Stomach (tissue), 4 donors: ENCODE measurements at regions not wholly inside any gene's neighbourhood (a gene's known extent, or its start where the extent isn't known, plus 50 kb on each side); places are given as distances from the start of the nearest gene placed in this dataset.

Experiments
- CTCF ChIP-seq, 7 experiments: fragments of 450-650 bp in 4 of 7; fragments of 200-600 bp in 3 of 7; sonication (generic) in 3 of 7; IDR thresholded peaks; one replicate each; pipeline ENCODE4 v1.5.1; 2016 to 2019; ENCODE audit warnings: antibody characterized with exemption in 7 of 7, control low read depth in 2 of 7, mild to moderate bottlenecking in 1 of 7
- POLR2A ChIP-seq, 4 donors: fragments of 450-650 bp; IDR thresholded peaks; one replicate each; pipeline ENCODE4 v1.6.1; 2016; ENCODE audit warnings: antibody characterized with exemption in 4 of 4, control low read depth in 2 of 4, mild to moderate bottlenecking in 1 of 4, moderate library complexity in 1 of 4

- TF ChIP-seq CTCF (IDR thresholded peaks at IDR 0.05) (no peak), POLR2A (IDR thresholded peaks at IDR 0.05) (no peak)
Observed at GRCh38 chr10:32169556-32169955, 113.3 kb upstream of the KIF5B start.
